HEK293 (cell line): ENCODE measurements at regions not wholly inside any gene's neighbourhood (a gene's known extent, or its start where the extent isn't known, plus 50 kb on each side); places are given as distances from the start of the nearest gene placed in this dataset.
A peak's percentile ranks its signal among the peaks of the same experiment; 100 is the strongest.

Source experiments
- CTCF ChIA-PET: fragments of 350-600 bp; formaldehyde crosslinking; extraction: SDS; loops from one replicate; lab custom pipeline; 2021; ENCODE audit warnings: antibody characterized with exemption; lab: Yijun Ruan, JAX
- POLR2A ChIA-PET: fragments of 300-600 bp; formaldehyde crosslinking; extraction: SDS; loops from one replicate; lab custom pipeline; 2020; ENCODE audit warnings: antibody characterized with exemption, inconsistent platforms; lab: Yijun Ruan, JAX
- H3K27ac ChIP-seq: fragments of 200-500 bp; sonication (Bioruptor generic); 2 replicates; pipeline ENCODE4 v1.5.1; 2014; ENCODE audit warnings: low read depth, low read length, control low read depth, inconsistent platforms; ENCODE audit errors: extremely low read depth
- H3K36me3 ChIP-seq, 2 experiments: fragments of 200-500 bp in 1 of 2; sonication (Bioruptor generic) in 1 of 2; 1 replicate in 1 of 2; 2 replicates in 1 of 2; pipeline ENCODE4 v1.5.1; 2014 to 2017; ENCODE audit warnings: inconsistent platforms in 2 of 2, low read length in 2 of 2; ENCODE audit not compliant: control insufficient read depth in 2 of 2, insufficient read depth in 1 of 2
- H3K4me1 ChIP-seq: fragments of 200-500 bp; sonication (Bioruptor generic); 2 replicates; pipeline ENCODE4 v1.5.1; 2014; ENCODE audit warnings: mild to moderate bottlenecking, low read length, inconsistent platforms; ENCODE audit not compliant: control insufficient read depth, insufficient read depth
- H3K4me3 ChIP-seq: 2 replicates; pipeline ENCODE4 v1.5.1; 2011; ENCODE audit warnings: low read depth, mild to moderate bottlenecking, control low read depth, low read length, moderate library complexity
- H3K9me3 ChIP-seq: fragments of 200-500 bp; sonication (Bioruptor generic); 2 replicates; pipeline ENCODE4 v1.5.1; 2014; ENCODE audit warnings: low read depth, low read length, inconsistent platforms; ENCODE audit not compliant: control insufficient read depth, insufficient read depth
- IKZF3 ChIP-seq: fragments of 450-650 bp; IDR thresholded peaks from 2 replicates; pipeline ENCODE4 v1.5.0; 2018; ENCODE audit warnings: missing biosample characterization, mild to moderate bottlenecking, missing genetic modification characterization, moderate library complexity
- KLF8 ChIP-seq: fragments of 450-650 bp; formaldehyde crosslinking; IDR thresholded peaks from 2 replicates; pipeline ENCODE4 v1.5.1; 2016; ENCODE audit warnings: missing biosample characterization, missing genetic modification characterization
- MYNN ChIP-seq: fragments of 450-650 bp; formaldehyde crosslinking; IDR thresholded peaks from 2 replicates; pipeline ENCODE4 v1.5.1; 2016; ENCODE audit warnings: missing biosample characterization, missing genetic modification characterization, borderline replicate concordance
- PRDM1 ChIP-seq: fragments of 450-650 bp; formaldehyde crosslinking; IDR thresholded peaks from 2 replicates; pipeline ENCODE4; 2016; ENCODE audit warnings: missing biosample characterization, missing genetic modification characterization
- SETDB1 ChIP-seq: IDR thresholded peaks from one replicate; pipeline ENCODE4 v1.6.1; 2017; ENCODE audit warnings: mild to moderate bottlenecking, low read length, moderate library complexity, mixed read lengths; ENCODE audit not compliant: insufficient read length
- WT1 ChIP-seq: fragments of 450-650 bp; formaldehyde crosslinking; IDR thresholded peaks from 2 replicates; pipeline ENCODE4 v1.5.1; 2016; ENCODE audit warnings: missing biosample characterization, missing genetic modification characterization
- ZEB2 ChIP-seq: fragments of 450-650 bp; formaldehyde crosslinking; IDR thresholded peaks from 2 replicates; pipeline ENCODE4 v1.5.1; 2016; ENCODE audit warnings: missing biosample characterization, missing genetic modification characterization
- ZNF157 ChIP-seq: fragments of 450-650 bp; formaldehyde crosslinking; IDR thresholded peaks from 2 replicates; pipeline ENCODE4 v1.5.1; 2016; ENCODE audit warnings: missing biosample characterization, missing genetic modification characterization
- ZNF16 ChIP-seq: fragments of 450-650 bp; formaldehyde crosslinking; IDR thresholded peaks from 2 replicates; pipeline ENCODE4 v1.5.1; 2016; ENCODE audit warnings: low read depth, missing biosample characterization, missing genetic modification characterization
- ZNF2 ChIP-seq: fragments of 450-650 bp; formaldehyde crosslinking; IDR thresholded peaks from 2 replicates; pipeline ENCODE4 v1.5.1; 2016; ENCODE audit warnings: missing biosample characterization, missing genetic modification characterization
- ZNF366 ChIP-seq: fragments of 450-650 bp; formaldehyde crosslinking; conservative IDR thresholded peaks from 2 replicates; pipeline ENCODE4 v1.5.1; 2016; ENCODE audit warnings: missing biosample characterization, missing genetic modification characterization
- ZNF404 ChIP-seq: fragments of 450-650 bp; formaldehyde crosslinking; IDR thresholded peaks from 2 replicates; pipeline ENCODE4 v1.5.1; 2017; ENCODE audit warnings: missing biosample characterization, missing genetic modification characterization
- ZNF571 ChIP-seq: fragments of 450-650 bp; formaldehyde crosslinking; IDR thresholded peaks from 2 replicates; pipeline ENCODE4 v1.5.0; 2017; ENCODE audit warnings: missing biosample characterization, missing genetic modification characterization
- ZNF629 ChIP-seq: fragments of 450-650 bp; formaldehyde crosslinking; IDR thresholded peaks from 2 replicates; pipeline ENCODE4 v1.5.1; 2017; ENCODE audit warnings: missing biosample characterization, missing genetic modification characterization
- ZNF777 ChIP-seq: fragments of 450-650 bp; formaldehyde crosslinking; IDR thresholded peaks from 2 replicates; pipeline ENCODE4 v1.5.1; 2017; ENCODE audit warnings: missing biosample characterization, missing genetic modification characterization, borderline replicate concordance
- TF ChIP-seq, protein P1 (sequence below): fragments of 450-650 bp; formaldehyde crosslinking; IDR thresholded peaks from 2 replicates; pipeline ENCODE4 v1.5.1; 2016; ENCODE audit warnings: missing biosample characterization, missing genetic modification characterization
- TF ChIP-seq, protein P2 (sequence below): fragments of 450-650 bp; formaldehyde crosslinking; IDR thresholded peaks from 2 replicates; pipeline ENCODE4 v1.5.1; 2017; ENCODE audit warnings: missing biosample characterization, missing genetic modification characterization
- TF ChIP-seq, protein P3 (sequence below): fragments of 450-650 bp; formaldehyde crosslinking; IDR thresholded peaks from 2 replicates; pipeline ENCODE4 v1.5.1; 2016; ENCODE audit warnings: missing biosample characterization, missing genetic modification characterization, borderline replicate concordance
- TF ChIP-seq, protein P4 (sequence below): fragments of 450-650 bp; formaldehyde crosslinking; IDR thresholded peaks from 2 replicates; pipeline ENCODE4 v1.5.1; 2016; ENCODE audit warnings: missing biosample characterization, missing genetic modification characterization
- TF ChIP-seq, protein P5 (sequence below): fragments of 450-650 bp; formaldehyde crosslinking; IDR thresholded peaks from 2 replicates; pipeline ENCODE4 v1.5.1; 2016; ENCODE audit warnings: missing biosample characterization, missing genetic modification characterization, low read depth
- TF ChIP-seq, protein P6 (sequence below): fragments of 450-650 bp; formaldehyde crosslinking; IDR thresholded peaks from 2 replicates; pipeline ENCODE4 v1.5.1; 2016; ENCODE audit warnings: missing biosample characterization, missing genetic modification characterization
- TF ChIP-seq, protein P7 (sequence below): fragments of 450-650 bp; formaldehyde crosslinking; IDR thresholded peaks from 2 replicates; pipeline ENCODE4 v1.5.1; 2016; ENCODE audit warnings: missing biosample characterization, missing genetic modification characterization

DNA sequence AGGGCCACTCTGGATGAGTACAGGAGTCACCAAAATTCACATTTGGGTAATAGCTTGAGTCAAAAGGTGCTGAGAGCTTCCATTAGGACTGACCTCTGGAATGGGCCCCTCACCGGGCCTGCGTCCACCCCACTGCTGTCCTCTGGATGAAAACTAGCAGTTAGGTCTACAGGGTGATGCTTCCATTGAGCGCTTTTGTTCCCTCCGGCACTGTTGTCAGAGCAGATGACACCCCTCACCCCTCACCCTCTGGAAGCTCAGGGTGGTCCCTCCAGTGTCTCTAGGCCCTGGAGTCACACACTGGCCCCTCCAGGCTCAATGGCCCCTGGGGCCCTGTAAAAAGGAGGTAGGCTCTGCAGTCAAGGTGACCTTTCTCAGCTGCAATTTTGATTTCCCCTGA is 187.8 kb upstream of the GPR12 start (continued):
- TF ChIP-seq, protein P1, sequence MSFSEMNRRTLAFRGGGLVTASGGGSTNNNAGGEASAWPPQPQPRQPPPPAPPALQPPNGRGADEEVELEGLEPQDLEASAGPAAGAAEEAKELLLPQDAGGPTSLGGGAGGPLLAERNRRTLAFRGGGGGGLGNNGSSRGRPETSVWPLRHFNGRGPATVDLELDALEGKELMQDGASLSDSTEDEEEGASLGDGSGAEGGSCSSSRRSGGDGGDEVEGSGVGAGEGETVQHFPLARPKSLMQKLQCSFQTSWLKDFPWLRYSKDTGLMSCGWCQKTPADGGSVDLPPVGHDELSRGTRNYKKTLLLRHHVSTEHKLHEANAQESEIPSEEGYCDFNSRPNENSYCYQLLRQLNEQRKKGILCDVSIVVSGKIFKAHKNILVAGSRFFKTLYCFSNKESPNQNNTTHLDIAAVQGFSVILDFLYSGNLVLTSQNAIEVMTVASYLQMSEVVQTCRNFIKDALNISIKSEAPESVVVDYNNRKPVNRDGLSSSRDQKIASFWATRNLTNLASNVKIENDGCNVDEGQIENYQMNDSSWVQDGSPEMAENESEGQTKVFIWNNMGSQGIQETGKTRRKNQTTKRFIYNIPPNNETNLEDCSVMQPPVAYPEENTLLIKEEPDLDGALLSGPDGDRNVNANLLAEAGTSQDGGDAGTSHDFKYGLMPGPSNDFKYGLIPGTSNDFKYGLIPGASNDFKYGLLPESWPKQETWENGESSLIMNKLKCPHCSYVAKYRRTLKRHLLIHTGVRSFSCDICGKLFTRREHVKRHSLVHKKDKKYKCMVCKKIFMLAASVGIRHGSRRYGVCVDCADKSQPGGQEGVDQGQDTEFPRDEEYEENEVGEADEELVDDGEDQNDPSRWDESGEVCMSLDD (tag by site-specific recombination), result no peak
- TF ChIP-seq, protein P2, sequence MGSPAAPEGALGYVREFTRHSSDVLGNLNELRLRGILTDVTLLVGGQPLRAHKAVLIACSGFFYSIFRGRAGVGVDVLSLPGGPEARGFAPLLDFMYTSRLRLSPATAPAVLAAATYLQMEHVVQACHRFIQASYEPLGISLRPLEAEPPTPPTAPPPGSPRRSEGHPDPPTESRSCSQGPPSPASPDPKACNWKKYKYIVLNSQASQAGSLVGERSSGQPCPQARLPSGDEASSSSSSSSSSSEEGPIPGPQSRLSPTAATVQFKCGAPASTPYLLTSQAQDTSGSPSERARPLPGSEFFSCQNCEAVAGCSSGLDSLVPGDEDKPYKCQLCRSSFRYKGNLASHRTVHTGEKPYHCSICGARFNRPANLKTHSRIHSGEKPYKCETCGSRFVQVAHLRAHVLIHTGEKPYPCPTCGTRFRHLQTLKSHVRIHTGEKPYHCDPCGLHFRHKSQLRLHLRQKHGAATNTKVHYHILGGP (tag by site-specific recombination), result no peak
- TF ChIP-seq, protein P3, sequence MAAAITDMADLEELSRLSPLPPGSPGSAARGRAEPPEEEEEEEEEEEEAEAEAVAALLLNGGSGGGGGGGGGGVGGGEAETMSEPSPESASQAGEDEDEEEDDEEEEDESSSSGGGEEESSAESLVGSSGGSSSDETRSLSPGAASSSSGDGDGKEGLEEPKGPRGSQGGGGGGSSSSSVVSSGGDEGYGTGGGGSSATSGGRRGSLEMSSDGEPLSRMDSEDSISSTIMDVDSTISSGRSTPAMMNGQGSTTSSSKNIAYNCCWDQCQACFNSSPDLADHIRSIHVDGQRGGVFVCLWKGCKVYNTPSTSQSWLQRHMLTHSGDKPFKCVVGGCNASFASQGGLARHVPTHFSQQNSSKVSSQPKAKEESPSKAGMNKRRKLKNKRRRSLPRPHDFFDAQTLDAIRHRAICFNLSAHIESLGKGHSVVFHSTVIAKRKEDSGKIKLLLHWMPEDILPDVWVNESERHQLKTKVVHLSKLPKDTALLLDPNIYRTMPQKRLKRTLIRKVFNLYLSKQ, result no peak
- TF ChIP-seq KLF8 (no peak), ZNF777 (tag by site-specific recombination) (no peak), ZNF571 (no peak), ZEB2 (tag by site-specific recombination) (no peak), ZNF366 (tag by site-specific recombination) (no peak), WT1 (tag by site-specific recombination) (no peak), ZNF629 (no peak)

DNA sequence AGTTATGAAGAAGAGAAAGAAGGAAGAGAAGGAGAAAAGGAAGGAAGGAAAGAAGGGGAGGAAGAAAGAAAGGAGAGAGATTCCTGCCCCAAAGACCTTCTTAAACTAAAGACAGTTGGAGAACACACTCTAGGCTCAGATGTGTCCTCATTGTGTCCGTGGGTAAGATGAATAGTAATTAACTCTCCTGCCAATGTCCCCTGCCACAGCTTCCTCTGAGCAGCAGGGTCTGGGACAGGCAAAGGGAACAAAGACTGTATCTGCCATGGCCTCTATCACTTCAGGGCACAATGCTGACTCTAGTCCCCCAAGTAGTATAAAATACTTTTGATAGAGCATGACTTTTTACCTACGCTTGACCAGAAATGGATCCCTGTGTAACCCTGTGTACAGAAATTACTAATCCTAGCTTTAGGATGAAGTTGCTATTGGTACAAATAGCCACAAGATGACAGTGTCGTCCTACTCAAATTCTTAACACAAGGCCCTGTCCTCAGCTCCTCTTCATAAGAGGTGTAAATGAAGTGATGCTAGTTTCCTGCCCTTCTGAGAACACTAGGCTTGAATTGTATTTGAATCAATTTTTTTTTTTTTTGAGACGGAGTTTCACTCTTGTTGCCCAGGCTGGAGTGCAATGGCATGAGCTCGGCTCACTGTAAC is 186.2 kb upstream of the GPR12 start:
- H3K27ac ChIP-seq, result no peak overlapping the region
- ChIA-PET CTCF (interaction anchor here (0.6 to 5.7 kb wide), 36 partner anchors 8 to 1365 kb away, joined by 3 to 94 read pairs (median 4); no protein-coding TSS in a partner anchor), POLR2A (interaction anchor here (1.2 to 1.8 kb wide), 3 partner anchors 36 to 412 kb away, joined by 4 to 6 read pairs (median 5); no protein-coding TSS in a partner anchor)
- no peaks in the 10 kb centered on the region for H3K9me3 ChIP-seq
- peaks cover 7% of the 10 kb centered on the region; the same call in 1 of the 2 replicates for H3K4me1 ChIP-seq
- H3K4me3 ChIP-seq, result no peak overlapping the region
- no peaks in the 10 kb centered on the region for H3K36me3 ChIP-seq
- TF ChIP-seq PRDM1 (tag by site-specific recombination) (no peak), ZNF157 (tag by site-specific recombination) (no peak), ZNF16 (tag by site-specific recombination) (no peak), IKZF3 (no peak), ZNF2 (tag by site-specific recombination) (peak; percentile 52; the same call in 1 of the 2 replicates), SETDB1 (no peak), ZNF404 (tag by site-specific recombination) (no peak), ZNF366 (tag by site-specific recombination) (no peak), MYNN (tag by site-specific recombination) (no peak)
- TF ChIP-seq, protein P4, sequence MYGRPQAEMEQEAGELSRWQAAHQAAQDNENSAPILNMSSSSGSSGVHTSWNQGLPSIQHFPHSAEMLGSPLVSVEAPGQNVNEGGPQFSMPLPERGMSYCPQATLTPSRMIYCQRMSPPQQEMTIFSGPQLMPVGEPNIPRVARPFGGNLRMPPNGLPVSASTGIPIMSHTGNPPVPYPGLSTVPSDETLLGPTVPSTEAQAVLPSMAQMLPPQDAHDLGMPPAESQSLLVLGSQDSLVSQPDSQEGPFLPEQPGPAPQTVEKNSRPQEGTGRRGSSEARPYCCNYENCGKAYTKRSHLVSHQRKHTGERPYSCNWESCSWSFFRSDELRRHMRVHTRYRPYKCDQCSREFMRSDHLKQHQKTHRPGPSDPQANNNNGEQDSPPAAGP (tag by site-specific recombination), result no peak
- TF ChIP-seq, protein P5, sequence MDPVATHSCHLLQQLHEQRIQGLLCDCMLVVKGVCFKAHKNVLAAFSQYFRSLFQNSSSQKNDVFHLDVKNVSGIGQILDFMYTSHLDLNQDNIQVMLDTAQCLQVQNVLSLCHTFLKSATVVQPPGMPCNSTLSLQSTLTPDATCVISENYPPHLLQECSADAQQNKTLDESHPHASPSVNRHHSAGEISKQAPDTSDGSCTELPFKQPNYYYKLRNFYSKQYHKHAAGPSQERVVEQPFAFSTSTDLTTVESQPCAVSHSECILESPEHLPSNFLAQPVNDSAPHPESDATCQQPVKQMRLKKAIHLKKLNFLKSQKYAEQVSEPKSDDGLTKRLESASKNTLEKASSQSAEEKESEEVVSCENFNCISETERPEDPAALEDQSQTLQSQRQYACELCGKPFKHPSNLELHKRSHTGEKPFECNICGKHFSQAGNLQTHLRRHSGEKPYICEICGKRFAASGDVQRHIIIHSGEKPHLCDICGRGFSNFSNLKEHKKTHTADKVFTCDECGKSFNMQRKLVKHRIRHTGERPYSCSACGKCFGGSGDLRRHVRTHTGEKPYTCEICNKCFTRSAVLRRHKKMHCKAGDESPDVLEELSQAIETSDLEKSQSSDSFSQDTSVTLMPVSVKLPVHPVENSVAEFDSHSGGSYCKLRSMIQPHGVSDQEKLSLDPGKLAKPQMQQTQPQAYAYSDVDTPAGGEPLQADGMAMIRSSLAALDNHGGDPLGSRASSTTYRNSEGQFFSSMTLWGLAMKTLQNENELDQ, result no peak
- TF ChIP-seq, protein P6, sequence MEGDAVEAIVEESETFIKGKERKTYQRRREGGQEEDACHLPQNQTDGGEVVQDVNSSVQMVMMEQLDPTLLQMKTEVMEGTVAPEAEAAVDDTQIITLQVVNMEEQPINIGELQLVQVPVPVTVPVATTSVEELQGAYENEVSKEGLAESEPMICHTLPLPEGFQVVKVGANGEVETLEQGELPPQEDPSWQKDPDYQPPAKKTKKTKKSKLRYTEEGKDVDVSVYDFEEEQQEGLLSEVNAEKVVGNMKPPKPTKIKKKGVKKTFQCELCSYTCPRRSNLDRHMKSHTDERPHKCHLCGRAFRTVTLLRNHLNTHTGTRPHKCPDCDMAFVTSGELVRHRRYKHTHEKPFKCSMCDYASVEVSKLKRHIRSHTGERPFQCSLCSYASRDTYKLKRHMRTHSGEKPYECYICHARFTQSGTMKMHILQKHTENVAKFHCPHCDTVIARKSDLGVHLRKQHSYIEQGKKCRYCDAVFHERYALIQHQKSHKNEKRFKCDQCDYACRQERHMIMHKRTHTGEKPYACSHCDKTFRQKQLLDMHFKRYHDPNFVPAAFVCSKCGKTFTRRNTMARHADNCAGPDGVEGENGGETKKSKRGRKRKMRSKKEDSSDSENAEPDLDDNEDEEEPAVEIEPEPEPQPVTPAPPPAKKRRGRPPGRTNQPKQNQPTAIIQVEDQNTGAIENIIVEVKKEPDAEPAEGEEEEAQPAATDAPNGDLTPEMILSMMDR (tag by site-specific recombination), result peak; percentile 80
- TF ChIP-seq, protein P7, sequence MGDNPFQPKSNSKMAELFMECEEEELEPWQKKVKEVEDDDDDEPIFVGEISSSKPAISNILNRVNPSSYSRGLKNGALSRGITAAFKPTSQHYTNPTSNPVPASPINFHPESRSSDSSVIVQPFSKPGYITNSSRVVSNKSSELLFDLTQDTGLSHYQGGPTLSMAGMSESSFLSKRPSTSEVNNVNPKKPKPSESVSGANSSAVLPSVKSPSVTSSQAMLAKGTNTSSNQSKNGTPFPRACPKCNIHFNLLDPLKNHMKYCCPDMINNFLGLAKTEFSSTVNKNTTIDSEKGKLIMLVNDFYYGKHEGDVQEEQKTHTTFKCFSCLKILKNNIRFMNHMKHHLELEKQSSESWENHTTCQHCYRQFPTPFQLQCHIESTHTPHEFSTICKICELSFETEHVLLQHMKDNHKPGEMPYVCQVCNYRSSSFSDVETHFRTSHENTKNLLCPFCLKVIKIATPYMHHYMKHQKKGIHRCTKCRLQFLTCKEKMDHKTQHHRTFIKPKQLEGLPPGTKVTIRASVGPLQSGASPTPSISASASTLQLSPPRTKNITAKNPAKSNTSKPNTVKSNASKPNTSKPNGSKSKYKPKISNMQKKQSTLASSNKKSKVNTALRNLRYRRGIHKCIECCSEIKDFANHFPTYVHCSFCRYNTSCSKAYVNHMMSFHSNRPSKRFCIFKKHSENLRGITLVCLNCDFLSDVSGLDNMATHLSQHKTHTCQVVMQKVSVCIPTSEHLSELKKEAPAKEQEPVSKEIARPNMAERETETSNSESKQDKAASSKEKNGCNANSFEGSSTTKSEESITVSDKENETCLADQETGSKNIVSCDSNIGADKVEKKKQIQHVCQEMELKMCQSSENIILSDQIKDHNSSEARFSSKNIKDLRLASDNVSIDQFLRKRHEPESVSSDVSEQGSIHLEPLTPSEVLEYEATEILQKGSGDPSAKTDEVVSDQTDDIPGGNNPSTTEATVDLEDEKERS (tag by site-specific recombination), result no peak
